HG02938 (cell line): ENCODE measurements at regions not wholly inside any gene's neighbourhood (a gene's known extent, or its start where the extent isn't known, plus 50 kb on each side); places are given as distances from the start of the nearest gene placed in this dataset.

ENCODE experiments used
- ATAC-seq: cut with Tn5 transposase; IDR thresholded peaks from one replicate; pipeline ENCODE4 v1.9.1; 2021; ENCODE audit warnings: mild to moderate bottlenecking, moderate library complexity; ENCODE audit not compliant: unreplicated experiment

DNA sequence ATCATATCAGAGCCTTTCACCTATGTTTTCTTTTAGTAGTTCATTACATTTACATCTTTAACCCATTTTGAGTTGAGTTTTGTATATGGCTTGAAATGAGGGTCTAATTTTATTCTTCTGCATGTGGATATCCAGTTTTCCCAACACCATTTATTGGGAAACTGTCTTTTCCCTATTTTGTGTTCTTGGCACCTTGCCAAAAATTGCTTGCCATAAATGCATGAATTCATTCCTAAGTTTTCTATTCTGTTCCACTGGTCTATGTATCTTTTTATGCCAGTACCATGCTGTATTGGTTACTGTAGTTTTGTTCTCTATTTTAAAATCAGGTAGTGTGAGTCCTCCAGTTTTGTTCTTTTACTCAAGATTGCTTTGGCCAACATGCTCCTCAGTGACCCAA lies 144.0 kb upstream of the OBI1 start:
- ATAC-seq, result no peak

DNA sequence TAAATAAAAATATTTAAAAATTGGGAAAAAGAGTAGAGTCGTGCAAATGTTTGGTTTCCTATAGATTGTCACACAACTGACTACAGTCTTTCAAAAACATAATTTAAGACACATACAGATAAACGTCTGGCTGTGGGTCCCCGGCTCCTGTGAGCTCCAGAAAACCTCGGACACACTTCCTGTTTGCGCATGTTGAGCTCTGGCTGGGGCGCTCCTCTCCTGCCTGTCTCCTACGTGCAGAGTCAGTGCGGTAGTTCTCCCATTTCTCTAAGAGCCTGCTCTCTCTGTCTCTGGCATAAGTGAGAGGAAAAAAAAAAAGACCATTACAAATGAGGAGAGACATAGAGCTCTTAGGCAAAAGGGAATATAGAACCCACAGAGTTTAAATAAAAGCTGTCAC lies 128.2 kb upstream of the OBI1 start:
- ATAC-seq, result no peak

- no peak for ATAC-seq
These were observed 127.5 kb upstream of the OBI1 start for GRCh38 chr13:78786459-78786858.

GRCh38 chr13:78785764-78786163 lies 126.8 kb upstream of the OBI1 start:
- no peak for ATAC-seq

DNA sequence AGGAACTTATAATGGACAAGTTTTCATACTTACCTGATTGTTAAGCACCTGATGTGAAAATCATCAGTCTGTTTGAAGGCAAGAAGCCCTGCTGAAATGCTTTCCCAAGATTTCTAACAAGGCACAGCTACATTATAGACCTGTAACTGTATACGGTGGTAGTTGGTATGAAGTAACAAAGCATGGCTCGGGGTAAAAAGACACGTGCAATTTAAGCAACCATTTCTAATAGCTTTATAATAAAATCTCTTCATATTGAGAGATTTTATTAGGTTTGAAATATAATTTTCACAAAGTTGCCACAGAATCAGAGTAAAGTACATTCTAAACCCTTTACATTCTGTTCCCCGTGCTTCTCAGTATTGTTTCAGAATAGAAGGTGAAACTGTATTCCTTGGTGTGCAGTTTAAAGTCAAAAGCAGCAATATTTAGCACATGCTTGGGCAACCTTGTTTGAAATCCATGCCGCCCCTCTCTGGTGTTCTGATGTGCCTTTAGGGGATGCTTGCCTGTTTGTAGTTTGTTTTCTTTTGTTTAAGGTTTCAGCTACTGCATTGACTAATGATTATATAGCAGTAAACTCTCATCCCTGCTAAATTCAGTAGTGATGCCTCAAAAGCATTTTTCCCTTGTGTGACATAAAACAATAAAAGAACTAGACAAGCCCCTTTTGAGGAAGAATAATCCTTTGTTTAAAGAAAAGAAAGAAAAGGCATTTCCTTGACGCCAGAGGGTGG lies 125.2 kb upstream of the OBI1 start:
- ATAC-seq, result no peak

- ATAC-seq, result no peak
These were observed 121.8 kb upstream of the OBI1 start for GRCh38 chr13:78780708-78781107.

DNA sequence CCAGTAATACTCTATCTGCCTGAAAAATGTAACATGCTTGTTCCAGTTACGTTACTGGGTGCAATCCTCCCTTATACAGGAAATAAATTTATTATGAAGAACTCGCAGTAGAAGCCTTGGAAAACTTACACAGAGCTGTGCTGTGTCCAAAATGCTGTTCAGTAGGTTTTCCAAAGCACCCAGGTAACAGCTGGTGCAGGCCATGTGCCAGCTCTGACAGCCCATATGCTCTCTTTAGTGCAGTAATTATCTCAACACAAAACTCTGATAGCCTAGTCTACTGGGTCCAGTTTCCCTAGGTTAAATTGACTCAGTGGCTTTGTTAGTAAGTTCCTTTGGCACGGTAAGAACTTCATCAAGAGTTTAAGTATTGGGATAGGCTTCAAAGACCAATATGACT lies 120.7 kb upstream of the OBI1 start:
- ATAC-seq, result no peak

- ATAC-seq, result no peak
These were observed 119.0 kb upstream of the OBI1 start for GRCh38 chr13:78777976-78778375.

- no peak for ATAC-seq
These were observed 118.4 kb upstream of the OBI1 start for GRCh38 chr13:78777396-78777795.

GRCh38 chr13:78772933-78773332 lies 114.0 kb upstream of the OBI1 start:
- ATAC-seq, result no peak

GRCh38 chr13:78770601-78771000 lies 111.6 kb upstream of the OBI1 start:
- no peak for ATAC-seq

DNA sequence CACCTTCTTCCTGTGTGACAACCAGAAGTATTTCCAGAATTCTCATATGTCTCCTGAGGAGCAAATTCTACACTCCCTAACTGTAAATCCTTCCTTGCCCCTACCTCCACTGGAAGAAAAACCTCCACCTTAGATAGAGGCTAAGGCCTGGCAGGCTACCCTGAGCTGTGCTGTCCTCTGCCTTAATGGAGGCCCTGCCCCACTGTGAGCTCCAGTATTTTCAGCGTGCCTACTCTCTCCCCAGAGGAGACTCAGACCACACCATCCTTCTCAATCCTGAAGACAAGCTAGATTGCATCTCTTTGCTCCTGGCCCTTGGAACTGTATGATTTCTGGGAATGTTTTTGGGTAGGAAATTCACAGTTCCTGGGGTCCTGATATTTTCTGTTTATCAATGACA lies 110.0 kb upstream of the OBI1 start:
- ATAC-seq, result no peak

GRCh38 chr13:78764665-78765064 lies 105.7 kb upstream of the OBI1 start:
- ATAC-seq, result no peak

- no peak for ATAC-seq
These were observed 103.9 kb upstream of the OBI1 start for GRCh38 chr13:78762825-78763224.

- ATAC-seq, result no peak
These were observed 100.7 kb upstream of the OBI1 start for GRCh38 chr13:78759704-78760103.

GRCh38 chr13:78758549-78758948 lies 99.6 kb upstream of the OBI1 start:
- ATAC-seq, result no peak

GRCh38 chr13:78753435-78753834 lies 94.5 kb upstream of the OBI1 start:
- no peak for ATAC-seq

GRCh38 chr13:78750735-78751134 lies 91.8 kb upstream of the OBI1 start:
- ATAC-seq, result no peak

DNA sequence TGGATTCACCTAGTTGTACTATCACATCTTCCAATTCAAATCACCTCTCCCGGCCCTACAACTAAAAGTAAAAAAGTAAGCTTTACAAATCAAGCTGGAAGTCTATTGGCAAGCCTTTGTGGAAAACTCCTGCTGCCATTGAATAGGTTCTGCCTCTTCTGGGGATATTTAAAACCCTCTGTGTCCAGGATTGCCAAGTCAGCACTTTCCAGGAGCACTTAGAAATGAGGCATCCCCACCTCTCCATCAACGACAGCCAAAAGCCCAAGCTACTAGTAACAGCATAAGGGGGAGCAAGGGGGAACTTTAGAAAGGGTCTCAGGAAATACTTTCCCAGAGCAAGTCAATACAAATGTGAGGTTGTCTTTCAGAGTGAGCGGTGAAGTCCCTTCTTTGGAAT lies 85.0 kb upstream of the OBI1 start:
- no peak for ATAC-seq

DNA sequence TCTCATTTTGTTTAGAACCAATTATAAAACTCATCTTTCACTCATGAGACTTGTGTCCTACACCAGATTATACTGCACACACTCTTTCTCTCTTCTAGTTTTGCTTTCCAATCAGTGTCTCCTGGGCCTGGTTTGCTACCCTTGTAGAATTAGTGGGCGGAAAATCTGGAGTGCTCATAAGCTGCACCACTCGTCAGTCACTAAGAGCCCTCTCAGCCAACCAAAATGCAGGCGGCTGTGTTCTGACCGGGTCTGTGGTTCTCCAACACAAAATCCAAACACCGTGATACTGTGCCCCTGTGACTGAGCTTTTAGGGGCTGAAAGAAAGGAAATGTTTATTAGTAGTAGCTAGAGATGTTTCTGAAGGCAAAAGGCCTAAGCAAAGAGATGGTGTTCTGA lies 83.7 kb upstream of the OBI1 start:
- ATAC-seq, result no peak

- ATAC-seq, result no peak
These were observed 77.2 kb upstream of the OBI1 start for GRCh38 chr13:78736142-78736541.

- ATAC-seq, result no peak
These were observed 73.6 kb upstream of the OBI1 start for GRCh38 chr13:78732445-78733017.

DNA sequence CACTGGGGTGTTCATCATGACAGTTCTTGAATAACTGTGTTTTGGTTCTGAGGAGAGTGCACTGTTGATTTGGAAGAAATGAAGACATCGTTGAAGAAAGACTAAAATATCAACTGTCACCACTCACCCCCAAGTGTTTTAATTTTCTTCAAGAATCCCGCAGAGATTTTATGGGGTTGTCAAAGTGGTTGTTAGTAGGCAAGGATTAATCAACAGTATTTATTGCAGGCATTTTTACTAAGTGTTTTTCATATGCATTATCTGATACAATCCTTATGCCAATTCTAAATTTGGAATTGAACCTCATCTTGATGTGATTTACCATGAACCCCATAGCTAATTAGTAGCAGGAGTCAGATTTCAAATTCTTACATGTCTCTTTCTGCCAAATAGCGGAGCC lies 63.7 kb upstream of the OBI1 start:
- ATAC-seq, result no peak
